H4 (cell line): ENCODE measurements at regions not wholly inside any gene's neighbourhood (a gene's known extent, or its start where the extent isn't known, plus 50 kb on each side); places are given as distances from the start of the nearest gene placed in this dataset.

Experiments
- DNase-seq: peaks from one replicate; pipeline ENCODE4 v3.0.0-alpha.2; 2015; ENCODE audit warnings: low spot score

- no peak for DNase-seq
Observed at GRCh38 chr16:9251026-9251425, 159.6 kb downstream of the HAPSTR1 start.

GRCh38 chr16:9254863-9255262, 163.4 kb downstream of the HAPSTR1 start:
- DNase-seq = no peak

- DNase-seq = peak; percentile 12
Observed at GRCh38 chr16:9256196-9256595, 164.8 kb downstream of the HAPSTR1 start.

GRCh38 chr16:9257843-9258242, 166.4 kb downstream of the HAPSTR1 start:
- no peak for DNase-seq

GRCh38 chr16:9258423-9259051, 167.1 kb downstream of the HAPSTR1 start:
- DNase-seq = peak; percentile 39

- DNase-seq = no peak
Observed at GRCh38 chr16:9259914-9260608, 168.6 kb downstream of the HAPSTR1 start.

- no peak for DNase-seq
Observed at GRCh38 chr16:9260666-9261065, 169.2 kb downstream of the HAPSTR1 start.

- DNase-seq = no peak
Observed at GRCh38 chr16:9261376-9261775, 169.9 kb downstream of the HAPSTR1 start.

- no peak for DNase-seq
Observed at GRCh38 chr16:9262941-9263715, 171.7 kb downstream of the HAPSTR1 start.

- no peak for DNase-seq
Observed at GRCh38 chr16:9264067-9264466, 172.6 kb downstream of the HAPSTR1 start.

GRCh38 chr16:9268446-9268845, 177.0 kb downstream of the HAPSTR1 start:
- no peak for DNase-seq

GRCh38 chr16:9270424-9270823, 179.0 kb downstream of the HAPSTR1 start:
- DNase-seq = no peak

- DNase-seq = no peak
Observed at GRCh38 chr16:9270941-9271340, 179.5 kb downstream of the HAPSTR1 start.

GRCh38 chr16:9271841-9272240, 180.4 kb downstream of the HAPSTR1 start:
- no peak for DNase-seq

- DNase-seq = no peak
Observed at GRCh38 chr16:9275377-9275776, 183.9 kb downstream of the HAPSTR1 start.

GRCh38 chr16:9275816-9276354, 184.4 kb downstream of the HAPSTR1 start:
- DNase-seq = no peak

- no peak for DNase-seq
Observed at GRCh38 chr16:9279291-9280068, 188.0 kb downstream of the HAPSTR1 start.

- DNase-seq = no peak
Observed at GRCh38 chr16:9280069-9280466, 188.6 kb downstream of the HAPSTR1 start.

GRCh38 chr16:9286930-9287329, 195.5 kb downstream of the HAPSTR1 start:
- DNase-seq = no peak

GRCh38 chr16:9296271-9296590, 204.8 kb downstream of the HAPSTR1 start:
- no peak for DNase-seq

GRCh38 chr16:9297437-9298113, 206.1 kb downstream of the HAPSTR1 start:
- peak; percentile 62 for DNase-seq
